Small intestine (tissue), 7 donors: ENCODE measurements at regions not wholly inside any gene's neighbourhood (a gene's known extent, or its start where the extent isn't known, plus 50 kb on each side); places are given as distances from the start of the nearest gene placed in this dataset.

Source experiments
- DNase-seq, 2 donors: peaks; one replicate each; pipeline versions ENCODE4 v3.0.0 to v3.0.0-alpha.2; 2013
- FAIRE-seq: peaks from 2 replicates; lab custom pipeline; 2012; peaks lifted over from hg19 to GRCh38; lab: Jason Lieb, UNC
- H3K27ac ChIP-seq, 3 donors: one replicate each; pipeline ENCODE4 v1.5.1; 2013; ENCODE audit warnings: low read length in 2 of 3, mild to moderate bottlenecking in 2 of 3, control low read depth in 1 of 3, inconsistent platforms in 1 of 3, low read depth in 1 of 3, moderate library complexity in 1 of 3
- H3K27me3 ChIP-seq, 3 donors: one replicate each; pipeline ENCODE4 v1.6.1; 2013; ENCODE audit warnings: low read length in 3 of 3, inconsistent platforms in 1 of 3; ENCODE audit not compliant: control insufficient read depth in 3 of 3, insufficient read depth in 3 of 3
- H3K36me3 ChIP-seq, 3 donors: one replicate each; pipeline ENCODE4 v1.6.1; 2013; ENCODE audit warnings: low read length in 3 of 3, inconsistent platforms in 1 of 3, low read depth in 1 of 3, mild to moderate bottlenecking in 1 of 3, moderate library complexity in 1 of 3; ENCODE audit not compliant: control insufficient read depth in 3 of 3, insufficient read depth in 2 of 3
- H3K4me1 ChIP-seq, 3 donors: one replicate each; pipeline ENCODE4 v1.6.1; 2013; ENCODE audit warnings: low read length in 2 of 3, inconsistent platforms in 1 of 3, low read depth in 1 of 3, mild to moderate bottlenecking in 1 of 3, moderate library complexity in 1 of 3; ENCODE audit not compliant: control insufficient read depth in 3 of 3, insufficient read depth in 2 of 3
- H3K4me3 ChIP-seq, 3 donors: one replicate each; pipeline ENCODE4 v1.5.1; 2013; ENCODE audit warnings: low read length in 3 of 3, control low read depth in 1 of 3, inconsistent platforms in 1 of 3, low read depth in 1 of 3, mild to moderate bottlenecking in 1 of 3, moderate library complexity in 1 of 3
- H3K9me3 ChIP-seq, 2 donors: one replicate each; pipeline ENCODE4 v1.6.1; 2013; ENCODE audit warnings: low read depth in 1 of 2, low read length in 1 of 2; ENCODE audit not compliant: control insufficient read depth in 2 of 2, insufficient read depth in 1 of 2
- whole genome bisulfite sequencing, 3 donors: extraction: QIAGEN DNeasy Blood & Tissue Kit; methylation state at CpG; one replicate each; pipeline ENCODE4 v1.1.7; 2013; 5-methylcytosine and 5-hydroxymethylcytosine counted together
- donor health status: healthy with polysubstance abuse.
- donor health status: control.
- donor health status: control.
- donor health status: Bipolar disorder and iron deficiency.
- donor health status: healthy.

GRCh38 chr3:162132981-162133380 is 636.4 kb downstream of the OTOL1 start:
- Histone ChIP-seq H3K36me3 (no peaks in the 10 kb centered on the region), H3K9me3 (no peaks in the 10 kb centered on the region), H3K27me3 (no peaks in the 10 kb centered on the region), H3K4me3 (no peak overlapping the region), H3K4me1 (no peaks in the 10 kb centered on the region), H3K27ac (no peak overlapping the region)
- FAIRE-seq: no peak
- DNase-seq: no peak

GRCh38 chr3:162134571-162134970 is 638.0 kb downstream of the OTOL1 start:
- no peaks in the 10 kb centered on the region for H3K36me3 ChIP-seq
- 59 to 88% (median 72%) methylated on average over 4 of the region's 4 CpGs for WGBS, 3 donors
- FAIRE-seq: no peak
- no peak for DNase-seq
- H3K4me1 ChIP-seq: no peaks in the 10 kb centered on the region
- H3K9me3 ChIP-seq: no peaks in the 10 kb centered on the region
- no peak overlapping the region for H3K27ac ChIP-seq
- no peak overlapping the region for H3K4me3 ChIP-seq
- no peaks in the 10 kb centered on the region for H3K27me3 ChIP-seq

- Histone ChIP-seq H3K4me1 (no peaks in the 10 kb centered on the region), H3K4me3 (no peak overlapping the region), H3K27ac (no peak overlapping the region), H3K36me3 (no peaks in the 10 kb centered on the region), H3K27me3 (no peaks in the 10 kb centered on the region), H3K9me3 (no peaks in the 10 kb centered on the region)
- WGBS, 3 donors: 86 to 94% (median 92%) methylated on average over 2 of the region's 2 CpGs
- DNase-seq (no peak), FAIRE-seq (no peak)
Measured at GRCh38 chr3:162136136-162136535, 639.5 kb downstream of the OTOL1 start.

- no peak overlapping the region for H3K27ac ChIP-seq
- no peaks in the 10 kb centered on the region for H3K27me3 ChIP-seq
- no peaks in the 10 kb centered on the region for H3K4me1 ChIP-seq
- FAIRE-seq: no peak
- H3K9me3 ChIP-seq: no peaks in the 10 kb centered on the region
- H3K36me3 ChIP-seq: no peaks in the 10 kb centered on the region
- H3K4me3 ChIP-seq: no peak overlapping the region
- WGBS, 3 donors: 61 to 67% (median 65%) methylated on average over 4 of the region's 4 CpGs
- no peak for DNase-seq
Measured at GRCh38 chr3:162138509-162138908, 641.9 kb downstream of the OTOL1 start.

- no peak for DNase-seq
- H3K27me3 ChIP-seq: no peaks in the 10 kb centered on the region
- no peak for FAIRE-seq
- H3K27ac ChIP-seq: no peak overlapping the region
- H3K36me3 ChIP-seq: no peaks in the 10 kb centered on the region
- H3K4me1 ChIP-seq: no peaks in the 10 kb centered on the region
- WGBS, 3 donors: 28 to 73% (median 48%) methylated on average over 1 of the region's 1 CpG
- no peaks in the 10 kb centered on the region for H3K9me3 ChIP-seq
- no peak overlapping the region for H3K4me3 ChIP-seq
Measured at GRCh38 chr3:162139841-162140240, 643.2 kb downstream of the OTOL1 start.

- whole genome bisulfite sequencing, 3 donors: 28 to 55% (median 46%) methylated on average over 2 of the region's 2 CpGs
- no peaks in the 10 kb centered on the region for H3K9me3 ChIP-seq
- H3K27ac ChIP-seq: no peak overlapping the region
- DNase-seq: no peak
- H3K4me3 ChIP-seq: no peak overlapping the region
- H3K4me1 ChIP-seq: no peaks in the 10 kb centered on the region
- H3K36me3 ChIP-seq: no peaks in the 10 kb centered on the region
- FAIRE-seq: no peak
- no peaks in the 10 kb centered on the region for H3K27me3 ChIP-seq
Measured at GRCh38 chr3:162141272-162141791, 644.7 kb downstream of the OTOL1 start.

- FAIRE-seq: no peak
- 89 to 95% (median 91%) methylated on average over 2 of the region's 2 CpGs for WGBS, 3 donors
Measured at GRCh38 chr3:162142511-162142910, 645.9 kb downstream of the OTOL1 start.

GRCh38 chr3:162143180-162143579 is 646.6 kb downstream of the OTOL1 start:
- no peak overlapping the region for H3K4me3 ChIP-seq
- no peak overlapping the region for H3K27ac ChIP-seq
- H3K36me3 ChIP-seq: no peaks in the 10 kb centered on the region
- no peaks in the 10 kb centered on the region for H3K4me1 ChIP-seq
- no peaks in the 10 kb centered on the region for H3K27me3 ChIP-seq
- no peaks in the 10 kb centered on the region for H3K9me3 ChIP-seq
- DNase-seq (no peak), FAIRE-seq (no peak)

More at GRCh38 chr3:162142511-162142910, 645.9 kb downstream of the OTOL1 start:
- DNase-seq: no peak
- Histone ChIP-seq H3K27me3 (no peaks in the 10 kb centered on the region), H3K36me3 (no peaks in the 10 kb centered on the region), H3K4me3 (no peak overlapping the region), H3K9me3 (no peaks in the 10 kb centered on the region), H3K4me1 (no peaks in the 10 kb centered on the region), H3K27ac (no peak overlapping the region)

GRCh38 chr3:162147996-162148395 is 651.4 kb downstream of the OTOL1 start:
- DNase-seq (no peak), FAIRE-seq (no peak)
- Histone ChIP-seq H3K36me3 (no peaks in the 10 kb centered on the region), H3K4me1 (peaks cover 0 to 4% (median 0%) of the 10 kb centered on the region in 3 donors), H3K27me3 (no peaks in the 10 kb centered on the region), H3K4me3 (no peak overlapping the region), H3K27ac (no peak overlapping the region), H3K9me3 (no peaks in the 10 kb centered on the region)
- WGBS, 3 donors: 15 to 29% (median 26%) methylated on average over 1 of the region's 1 CpG
